ENCODE measurements at regions not wholly inside any gene's neighbourhood (a gene's known extent, or its start where the extent isn't known, plus 50 kb on each side); places are given as distances from the start of the nearest gene placed in this dataset.
"Not testable (repeated sequence)": the region's sequence is repeated elsewhere in the genome, so short reads cannot be mapped to it uniquely, and the experiment has no call there.

- TF ChIP-seq CTCF (IDR thresholded peaks at IDR 0.05; ENCODE audit: partially characterized antibody, unreplicated experiment), result no peak
- DNase-seq, result no peak
- H3K27me3 Mint-ChIP-seq (ENCODE audit: unreplicated experiment), result no peaks in the 10 kb centered on the region
- H3K4me1 Mint-ChIP-seq (ENCODE audit: low read depth, unreplicated experiment), result peaks cover 2% of the 10 kb centered on the region
- H3K36me3 Mint-ChIP-seq (ENCODE audit: unreplicated experiment), result no peaks in the 10 kb centered on the region
- no peak overlapping the region for H3K27ac Mint-ChIP-seq (ENCODE audit: unreplicated experiment)
- no peak overlapping the region for H3K4me3 Mint-ChIP-seq (ENCODE audit: unreplicated experiment)
- H3K9me3 Mint-ChIP-seq (ENCODE audit: unreplicated experiment), result no peaks in the 10 kb centered on the region
Measured at GRCh38 chr6:140271759-140272377, 897.4 kb upstream of the CITED2 start.

- Mint-ChIP-seq H3K27ac (ENCODE audit: unreplicated experiment) (no peak overlapping the region), H3K36me3 (ENCODE audit: unreplicated experiment) (no peaks in the 10 kb centered on the region), H3K27me3 (ENCODE audit: unreplicated experiment) (no peaks in the 10 kb centered on the region), H3K4me3 (ENCODE audit: unreplicated experiment) (no peak overlapping the region), H3K4me1 (ENCODE audit: low read depth, unreplicated experiment) (peaks cover 2% of the 10 kb centered on the region), H3K9me3 (ENCODE audit: unreplicated experiment) (no peaks in the 10 kb centered on the region)
- no peak for DNase-seq
- TF ChIP-seq CTCF (IDR thresholded peaks at IDR 0.05; ENCODE audit: partially characterized antibody, unreplicated experiment), result no peak
Measured at GRCh38 chr6:140269591-140270165, 895.2 kb upstream of the CITED2 start.

GRCh38 chr6:140264431-140264830 lies 890.0 kb upstream of the CITED2 start:
- Mint-ChIP-seq H3K36me3 (ENCODE audit: unreplicated experiment) (no peaks in the 10 kb centered on the region), H3K4me3 (ENCODE audit: unreplicated experiment) (no peak overlapping the region), H3K4me1 (ENCODE audit: low read depth, unreplicated experiment) (no peaks in the 10 kb centered on the region), H3K27me3 (ENCODE audit: unreplicated experiment) (no peaks in the 10 kb centered on the region), H3K27ac (ENCODE audit: unreplicated experiment) (no peak overlapping the region), H3K9me3 (ENCODE audit: unreplicated experiment) (peaks cover 1% of the 10 kb centered on the region)
- no peak for TF ChIP-seq CTCF (IDR thresholded peaks at IDR 0.05; ENCODE audit: partially characterized antibody, unreplicated experiment)
- no peak for DNase-seq

GRCh38 chr6:140258302-140258701 lies 883.9 kb upstream of the CITED2 start:
- not testable (repeated sequence) for H3K36me3 Mint-ChIP-seq (ENCODE audit: unreplicated experiment); H3K4me1 Mint-ChIP-seq (ENCODE audit: low read depth, unreplicated experiment); H3K4me3 Mint-ChIP-seq (ENCODE audit: unreplicated experiment); H3K9me3 Mint-ChIP-seq (ENCODE audit: unreplicated experiment); H3K27ac Mint-ChIP-seq (ENCODE audit: unreplicated experiment); H3K27me3 Mint-ChIP-seq (ENCODE audit: unreplicated experiment); DNase-seq

GRCh38 chr6:140256248-140256647 lies 881.8 kb upstream of the CITED2 start:
- no peak for DNase-seq

More at GRCh38 chr6:140256248-140256647, 881.8 kb upstream of the CITED2 start:
- Mint-ChIP-seq H3K4me3 (ENCODE audit: unreplicated experiment) (no peak overlapping the region), H3K36me3 (ENCODE audit: unreplicated experiment) (no peaks in the 10 kb centered on the region), H3K27me3 (ENCODE audit: unreplicated experiment) (no peaks in the 10 kb centered on the region), H3K27ac (ENCODE audit: unreplicated experiment) (no peak overlapping the region), H3K9me3 (ENCODE audit: unreplicated experiment) (peaks cover 1% of the 10 kb centered on the region), H3K4me1 (ENCODE audit: low read depth, unreplicated experiment) (no peaks in the 10 kb centered on the region)
- TF ChIP-seq CTCF (IDR thresholded peaks at IDR 0.05; ENCODE audit: partially characterized antibody, unreplicated experiment), result no peak

Data from glutamatergic neuron (in vitro differentiated cells).